ENCODE measurements at regions not wholly inside any gene's neighbourhood (a gene's known extent, or its start where the extent isn't known, plus 50 kb on each side); places are given as distances from the start of the nearest gene placed in this dataset.

GRCh38 chr19:29001597-29002245 lies 211.2 kb downstream of the UQCRFS1 start:
- H3K4me3 ChIP-seq (replicated peaks in 1 of 3; ENCODE audit: insufficient read depth in 1 of 3, low read depth in 1 of 3, low read length in 3 of 3), result no peak overlapping the region
- no peaks in the 10 kb centered on the region for H3K4me1 ChIP-seq (ENCODE audit: control insufficient read depth, extremely low read depth, insufficient read depth, low read length)
- H3K9me3 ChIP-seq (replicated peaks; ENCODE audit: control insufficient read depth, insufficient read depth, low read length), result peaks cover 7% of the 10 kb centered on the region
- H3K27ac ChIP-seq (ENCODE audit: insufficient read depth, low read depth, low read length), result no peak overlapping the region
- intact Hi-C loops (cut with micrococcal nuclease) (no loop called here), dilution Hi-C loops (cut with MboI; ENCODE audit: extremely low pct_ligation_motif_present, low sequenced_read_pairs) (no loop called here)
- no peaks in the 10 kb centered on the region for H3K9me1 ChIP-seq (replicated peaks; ENCODE audit: control insufficient read depth, extremely low read depth, insufficient read depth, low read length)
- H3K27me3 ChIP-seq (ENCODE audit: control insufficient read depth in 2 of 2, insufficient read depth in 2 of 2, low read length in 2 of 2), result no peaks in the 10 kb centered on the region
- H4K20me1 ChIP-seq (replicated peaks; ENCODE audit: control insufficient read depth, extremely low read depth, insufficient read depth, low read length), result no peaks in the 10 kb centered on the region
- TF ChIP-seq MYC (IDR thresholded peaks at IDR 0.05; ENCODE audit: low read depth, low read length), result no peak
- no peak for TF ChIP-seq MAX (IDR thresholded peaks at IDR 0.05; ENCODE audit: insufficient read depth, insufficient read length)
- TF ChIP-seq GATA2 (IDR thresholded peaks at IDR 0.05; ENCODE audit: insufficient read depth, insufficient read length, low read depth, low read length), result no peak
- TF ChIP-seq POLR2A (IDR thresholded peaks at IDR 0.05; ENCODE audit: low read depth, low read length), result no peak
- TF ChIP-seq CTCF (IDR thresholded peaks at IDR 0.05; ENCODE audit: extremely low read depth in 1 of 2, insufficient read depth in 1 of 2, low read depth in 1 of 2, low read length in 2 of 2), result no peak
- TF ChIP-seq EZH2 (IDR thresholded peaks at IDR 0.05; ENCODE audit: borderline replicate concordance, low read depth, low read length, severe bottlenecking), result no peak
- no peak for TF ChIP-seq FOS (IDR thresholded peaks at IDR 0.05; ENCODE audit: borderline replicate concordance, insufficient read depth, low read length)
- no peak for TF ChIP-seq JUN (IDR thresholded peaks at IDR 0.05; ENCODE audit: borderline replicate concordance, insufficient read depth, insufficient read length, low read depth)
- TF ChIP-seq POLR2AphosphoS5 (IDR thresholded peaks at IDR 0.05; ENCODE audit: insufficient read depth, low read depth, low read length), result no peak
- no peak overlapping the region for H3K4me2 ChIP-seq (ENCODE audit: insufficient read depth, low read length)
- BruUV-seq (replicated peaks), result no TSS peak
- CTCF ChIA-PET, result no interaction called here
- no peaks in the 10 kb centered on the region for H3K79me2 ChIP-seq (ENCODE audit: control insufficient read depth, insufficient read depth, low read length)
- no peaks in the 10 kb centered on the region for H3K36me3 ChIP-seq (ENCODE audit: control insufficient read depth in 2 of 2, extremely low read depth in 1 of 2, insufficient read depth in 2 of 2, low read length in 2 of 2)
- no peak for DNase-seq (ENCODE audit: low read depth, low spot score)
- no peak overlapping the region for H3K9ac ChIP-seq (replicated peaks; ENCODE audit: extremely low read depth, insufficient read depth, low read length)
- POLR2A ChIA-PET, result no interaction called here
- H2AFZ ChIP-seq (ENCODE audit: low read depth, low read length), result no peak overlapping the region
- no peak for FAIRE-seq

All from endothelial cell of umbilical vein (primary cell).